ENCODE measurements at regions not wholly inside any gene's neighbourhood (a gene's known extent, or its start where the extent isn't known, plus 50 kb on each side); places are given as distances from the start of the nearest gene placed in this dataset.

- no peaks in the 10 kb centered on the region for H3K4me1 ChIP-seq (ENCODE audit: insufficient read depth)
- no peak for TF ChIP-seq EZH2phosphoT487 (IDR thresholded peaks at IDR 0.05; ENCODE audit: unreplicated experiment)
- TF ChIP-seq ETS1 (IDR thresholded peaks at IDR 0.05): no peak
- no peak for TF ChIP-seq CTCF (conservative IDR thresholded peaks at IDR 0.05; ENCODE audit: low read depth in 2 of 2)
- TF ChIP-seq NANOG (IDR thresholded peaks at IDR 0.05; ENCODE audit: borderline replicate concordance): no peak
- no peak for TF ChIP-seq POLR2AphosphoS5 (IDR thresholded peaks at IDR 0.05; ENCODE audit: low read depth)
- TF ChIP-seq ZNF331 (CRISPR knock-in tag; IDR thresholded peaks at IDR 0.05; ENCODE audit: low read depth): no peak
- TF ChIP-seq STAT1 (IDR thresholded peaks at IDR 0.05; ENCODE audit: unreplicated experiment): no peak
- no peak for TF ChIP-seq EZH2 (IDR thresholded peaks at IDR 0.05; ENCODE audit: low read depth, unreplicated experiment)
- TF ChIP-seq JUNB (IDR thresholded peaks at IDR 0.05; ENCODE audit: unreplicated experiment): no peak
- TF ChIP-seq ZNF114 (CRISPR knock-in tag; IDR thresholded peaks at IDR 0.05): no peak
- TF ChIP-seq REST (IDR thresholded peaks at IDR 0.05; ENCODE audit: unreplicated experiment): no peak
- H3K9me3 Mint-ChIP-seq: no peaks in the 10 kb centered on the region
- no peak overlapping the region for H3K27ac ChIP-seq (ENCODE audit: low read depth)
- no peak overlapping the region for H3K27ac Mint-ChIP-seq
- no peaks in the 10 kb centered on the region for H3K36me3 ChIP-seq (ENCODE audit: insufficient read depth)
- H3K4me3 ChIP-seq: no peak overlapping the region
- DNase-seq (ENCODE audit: low spot score) (no peak), ATAC-seq (no peak)
- H3K27me3 ChIP-seq (ENCODE audit: insufficient read depth): no peaks in the 10 kb centered on the region
- H3K36me3 Mint-ChIP-seq (ENCODE audit: low read depth): no peaks in the 10 kb centered on the region
- H3K9me2 ChIP-seq (ENCODE audit: insufficient read depth): no peaks in the 10 kb centered on the region
- no peak overlapping the region for H2AFZ ChIP-seq
- H3K4me2 ChIP-seq: no peak overlapping the region
- no peak overlapping the region for H3K4me3 Mint-ChIP-seq
- H3K79me2 ChIP-seq (replicated peaks; ENCODE audit: insufficient read depth): no peaks in the 10 kb centered on the region
- no peaks in the 10 kb centered on the region for H3K27me3 Mint-ChIP-seq (ENCODE audit: insufficient read depth, low read depth, poor library complexity)
- H3F3A ChIP-seq (replicated peaks; ENCODE audit: low read depth): no peaks in the 10 kb centered on the region
- no peaks in the 10 kb centered on the region for H3K4me1 Mint-ChIP-seq
- H4K20me1 ChIP-seq (replicated peaks; ENCODE audit: insufficient read depth): no peaks in the 10 kb centered on the region
Observed at GRCh38 chr2:126041391-126042047, 614.4 kb upstream of the GYPC start.
